HL-60/S4 treated with retinoic acid at 250 ng/mL for 4 days and 3 days (cell line): ENCODE measurements at regions not wholly inside any gene's neighbourhood (a gene's known extent, or its start where the extent isn't known, plus 50 kb on each side); places are given as distances from the start of the nearest gene placed in this dataset.

ENCODE experiments used
- in situ Hi-C: fragments of 300-500 bp; cut with MboI; formaldehyde crosslinking; loops from 2 replicates; pipeline ENCODE4 v1.7.0; 2022; ENCODE audit warnings: low sequenced_read_pairs

DNA sequence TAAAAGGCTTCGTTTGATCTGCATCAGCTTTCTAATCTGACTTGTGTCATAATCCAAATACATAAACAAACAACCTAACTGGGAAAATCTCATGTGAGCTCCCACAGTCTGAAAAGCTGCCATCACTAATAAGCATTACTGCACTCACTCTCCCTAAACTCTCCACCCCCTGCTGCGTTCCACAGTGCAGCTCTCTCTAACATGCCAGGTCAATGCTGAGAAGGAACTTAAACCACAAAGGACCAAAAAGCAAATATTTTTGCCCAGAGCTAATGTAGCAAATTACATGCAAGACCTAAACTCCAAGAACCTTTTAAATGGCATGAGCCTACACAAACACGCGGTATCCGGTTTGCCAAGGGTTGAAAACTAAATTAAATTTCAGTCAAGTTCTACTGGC, 542.3 kb upstream of the JARID2 start:
- in situ Hi-C loops, result loop anchor here (25.0 kb wide), 1 partner anchor 491 kb away; no protein-coding TSS in a partner anchor

GRCh38 chr6:14704383-14705271, 541.2 kb upstream of the JARID2 start:
- in situ Hi-C loops, result loop anchor here (25.0 kb wide), 1 partner anchor 492 kb away; no protein-coding TSS in a partner anchor

- in situ Hi-C loops, result loop anchor here (25.0 kb wide), 1 partner anchor 494 kb away; no protein-coding TSS in a partner anchor
Observed at GRCh38 chr6:14705841-14706377, 540.0 kb upstream of the JARID2 start.

DNA sequence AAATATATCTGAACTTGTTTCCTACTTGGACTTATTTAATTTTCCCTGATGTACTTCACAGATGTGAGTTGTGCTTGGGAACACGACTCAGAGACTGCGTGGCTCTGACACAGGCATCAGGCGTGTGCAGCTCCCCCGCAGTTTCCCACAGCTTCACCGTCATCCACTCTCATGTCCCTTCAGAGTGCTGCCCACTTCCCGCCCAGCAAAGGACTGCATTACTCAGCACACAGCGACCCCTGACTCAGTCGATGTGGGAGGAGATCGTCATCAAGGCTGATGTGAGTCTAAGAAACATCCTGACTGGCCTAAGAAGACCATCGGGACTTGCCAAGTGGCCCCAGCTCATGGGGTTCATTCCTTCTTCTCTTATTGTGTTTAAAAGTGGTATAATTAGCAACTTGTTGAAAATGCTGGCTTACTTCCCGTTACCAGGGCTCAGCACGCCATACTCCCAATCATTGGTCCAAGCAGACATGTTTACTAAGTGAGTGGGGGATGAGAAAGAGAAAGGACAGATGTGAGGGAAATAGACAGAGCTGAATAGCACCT, 539.4 kb upstream of the JARID2 start:
- in situ Hi-C loops, result loop anchor here (25.0 kb wide), 1 partner anchor 494 kb away; no protein-coding TSS in a partner anchor

DNA sequence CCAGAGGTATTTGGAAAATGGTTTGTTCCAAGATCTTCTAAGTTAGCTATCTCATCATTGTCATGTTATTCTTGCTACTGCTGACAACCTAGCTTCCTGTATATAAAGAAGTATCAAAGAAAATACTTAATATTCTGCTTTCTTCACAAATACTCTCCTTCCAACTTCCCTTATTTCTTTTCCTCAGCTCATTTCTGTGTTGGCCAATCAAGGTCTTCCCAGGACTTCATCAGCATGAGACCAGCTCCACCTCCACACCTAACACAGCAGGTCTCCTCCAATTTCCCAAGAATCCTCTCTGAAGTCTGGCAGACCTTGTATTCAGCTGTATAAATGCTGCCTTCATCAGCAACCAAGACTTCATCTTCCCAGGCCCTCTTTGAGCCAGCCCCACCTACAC, 538.6 kb upstream of the JARID2 start:
- in situ Hi-C loops, result loop anchor here (25.0 kb wide), 1 partner anchor 495 kb away; no protein-coding TSS in a partner anchor

DNA sequence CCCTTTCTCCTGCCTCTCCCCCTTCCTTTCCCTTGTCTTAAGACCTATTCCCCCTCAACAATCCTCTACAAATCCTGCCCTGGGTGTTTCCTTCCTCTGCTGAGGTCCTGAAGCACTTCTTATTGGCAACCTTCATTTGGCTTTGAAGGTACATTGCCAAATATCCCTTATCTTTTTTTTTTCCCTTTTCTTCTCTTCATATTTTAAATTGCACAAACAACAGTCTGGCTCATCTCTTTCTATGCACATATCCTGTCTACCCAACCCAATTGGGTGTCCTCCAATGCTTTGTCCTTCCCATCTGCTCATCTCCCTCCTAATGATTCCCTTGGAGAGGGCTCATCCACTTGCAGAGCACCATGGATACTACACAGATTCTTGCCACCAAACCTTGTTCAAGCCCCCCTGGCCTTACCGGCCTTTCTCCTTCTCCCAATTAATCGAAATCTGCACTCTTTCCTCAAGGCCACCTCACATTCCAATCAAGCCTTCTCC, 537.9 kb upstream of the JARID2 start:
- in situ Hi-C loops, result loop anchor here (25.0 kb wide), 1 partner anchor 496 kb away; no protein-coding TSS in a partner anchor

DNA sequence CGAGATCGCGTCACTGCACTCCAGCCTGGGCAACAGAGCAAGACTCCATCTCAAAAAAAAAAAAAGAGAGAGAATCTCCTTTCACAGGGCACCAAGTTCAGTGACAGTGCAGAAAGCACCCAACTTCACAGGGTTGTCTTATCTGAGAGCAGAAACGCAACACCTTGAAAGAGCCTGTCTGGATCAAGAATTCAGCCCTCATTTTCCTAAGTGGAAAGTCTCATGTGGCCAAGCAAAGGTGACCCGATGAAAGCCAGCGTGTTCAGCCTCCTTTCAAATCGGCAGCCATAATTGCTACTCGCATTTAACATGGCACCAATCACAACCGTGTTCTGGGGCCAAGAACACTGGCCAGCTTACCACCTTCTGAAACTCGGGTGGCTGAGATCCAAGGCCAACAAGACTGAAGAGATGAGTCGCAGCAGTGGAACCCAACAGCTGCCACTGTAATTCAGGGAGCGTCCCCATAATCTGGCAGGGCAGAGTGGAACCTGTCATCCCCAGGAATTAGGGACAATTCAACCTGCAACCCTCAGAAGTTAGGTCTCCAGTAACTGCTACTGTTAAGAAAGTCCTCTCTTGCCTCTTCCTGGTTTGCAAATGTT, 536.7 kb upstream of the JARID2 start:
- in situ Hi-C loops, result loop anchor here (25.0 kb wide), 1 partner anchor 497 kb away; no protein-coding TSS in a partner anchor

- in situ Hi-C loops, result loop anchor here (25.0 kb wide), 1 partner anchor 498 kb away; no protein-coding TSS in a partner anchor
Observed at GRCh38 chr6:14709900-14710299, 536.0 kb upstream of the JARID2 start.

- in situ Hi-C loops, result loop anchor here (25.0 kb wide), 1 partner anchor 498 kb away; no protein-coding TSS in a partner anchor
Observed at GRCh38 chr6:14710421-14710820, 535.4 kb upstream of the JARID2 start.

GRCh38 chr6:14711056-14711703, 534.7 kb upstream of the JARID2 start:
- in situ Hi-C loops, result loop anchor here (25.0 kb wide), 1 partner anchor 499 kb away; no protein-coding TSS in a partner anchor

DNA sequence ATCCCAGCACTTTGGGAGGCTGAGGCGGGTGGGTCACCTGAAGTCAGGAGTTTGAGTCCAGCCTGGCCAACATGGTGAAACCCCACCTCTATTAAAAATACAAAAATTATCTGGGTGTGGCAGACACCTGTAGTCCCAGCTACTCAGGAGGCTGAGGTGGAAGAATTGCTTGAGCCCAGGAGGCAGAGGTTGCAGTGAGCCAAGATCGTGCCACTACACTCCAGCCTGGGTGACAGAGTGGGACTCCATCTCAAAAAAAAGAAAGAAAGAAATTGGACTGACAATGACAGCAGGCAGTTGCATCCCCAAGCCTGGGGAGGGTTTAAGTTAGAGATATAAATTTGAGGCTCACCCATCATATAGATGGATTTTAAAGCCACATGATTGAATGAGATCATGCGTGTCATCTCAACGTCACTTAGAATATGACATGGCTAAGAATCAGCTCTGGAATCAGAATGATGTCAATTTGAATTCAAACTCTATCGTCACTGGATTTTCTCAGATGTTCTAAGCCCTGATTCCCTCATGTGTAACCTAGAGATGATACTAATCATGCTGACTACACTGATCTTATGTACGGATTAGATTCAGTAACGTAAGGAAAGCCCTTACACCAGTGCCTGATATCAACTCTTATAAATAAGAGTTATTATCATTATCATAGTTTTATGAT, 534.0 kb upstream of the JARID2 start:
- in situ Hi-C loops, result loop anchor here (25.0 kb wide), 1 partner anchor 500 kb away; no protein-coding TSS in a partner anchor

DNA sequence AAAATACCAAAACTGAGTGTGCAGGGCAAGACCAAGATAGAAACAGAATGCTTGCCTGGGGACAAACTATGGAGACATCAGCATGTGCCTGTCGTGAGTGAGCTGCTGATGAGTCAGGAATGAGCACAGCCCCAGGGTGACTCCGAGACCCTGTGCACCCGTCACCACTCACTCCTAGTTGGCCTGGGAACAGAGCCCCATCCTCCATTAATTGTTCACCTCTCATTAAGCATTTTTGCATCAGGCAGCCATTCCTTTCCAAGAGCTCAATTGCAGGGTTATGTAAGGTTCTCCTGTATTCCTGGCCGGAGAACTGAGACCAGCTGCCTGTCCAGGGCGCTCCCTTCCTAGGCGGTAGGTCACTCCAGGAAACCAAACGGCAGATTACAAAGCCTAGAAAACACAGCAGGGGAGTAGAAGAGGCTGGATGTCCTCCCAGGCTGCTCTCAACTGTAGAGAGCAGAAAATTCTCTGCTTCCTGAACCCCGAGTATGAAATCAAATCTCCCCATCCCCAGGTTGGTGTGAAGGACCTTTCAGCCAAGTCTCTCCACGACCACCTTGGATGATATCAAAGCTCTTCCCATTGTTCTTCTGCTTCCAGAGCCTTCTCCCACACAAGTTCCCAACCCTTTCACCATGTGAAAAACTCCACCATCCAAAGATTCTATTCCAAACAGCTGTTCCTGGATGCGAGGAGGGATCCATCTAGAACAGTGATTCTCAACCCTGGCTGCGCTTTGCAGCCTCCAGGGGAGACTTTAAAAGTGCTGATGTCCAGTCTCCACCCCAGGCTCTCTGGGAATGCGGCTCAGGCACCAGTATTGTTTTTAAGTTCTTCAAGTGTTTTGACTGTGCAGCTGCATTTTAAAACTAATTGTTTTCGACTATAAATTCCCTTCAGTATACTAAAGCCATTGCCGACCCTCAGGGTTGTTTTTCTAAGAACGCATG, 532.6 kb upstream of the JARID2 start:
- in situ Hi-C loops, result loop anchor here (25.0 kb wide), 1 partner anchor 501 kb away; no protein-coding TSS in a partner anchor

GRCh38 chr6:14713966-14714631, 531.8 kb upstream of the JARID2 start:
- in situ Hi-C loops, result loop anchor here (25.0 kb wide), 1 partner anchor 502 kb away; no protein-coding TSS in a partner anchor

- in situ Hi-C loops, result loop anchor here (25.0 kb wide), 1 partner anchor 503 kb away; no protein-coding TSS in a partner anchor
Observed at GRCh38 chr6:14715076-14715475, 530.8 kb upstream of the JARID2 start.

DNA sequence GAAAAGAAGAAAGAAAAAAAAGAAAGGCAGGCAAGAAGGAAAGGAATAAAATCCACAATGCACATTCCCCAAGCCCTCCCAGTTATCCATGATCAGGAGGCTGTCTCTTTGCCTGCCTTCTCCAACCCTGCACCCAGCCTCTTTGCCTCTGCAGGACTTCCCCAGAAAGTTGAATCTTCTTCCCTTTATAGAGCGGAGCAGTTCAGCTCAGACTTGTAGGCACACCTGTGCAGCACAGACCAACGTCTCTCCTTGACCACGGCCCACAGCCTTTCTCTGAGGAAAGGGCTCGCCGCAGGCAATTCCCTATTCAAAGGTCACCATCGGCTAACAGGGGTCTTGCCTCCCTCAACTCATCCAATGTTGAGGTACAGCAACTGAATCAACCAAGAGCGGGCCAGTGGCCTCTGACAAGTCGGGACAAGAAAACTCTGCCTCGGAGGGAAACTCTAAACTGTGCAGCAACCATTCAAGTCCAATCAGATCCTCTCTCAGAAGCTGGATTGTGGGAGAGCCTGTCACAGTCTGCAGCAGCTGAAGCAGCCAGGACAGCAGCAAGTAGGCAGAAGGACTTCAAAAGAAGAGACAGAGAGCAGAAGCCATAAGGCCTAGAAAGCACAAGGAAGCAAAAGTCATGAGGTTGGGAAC, 529.2 kb upstream of the JARID2 start:
- in situ Hi-C loops, result loop anchor here (25.0 kb wide), 1 partner anchor 504 kb away; no protein-coding TSS in a partner anchor

DNA sequence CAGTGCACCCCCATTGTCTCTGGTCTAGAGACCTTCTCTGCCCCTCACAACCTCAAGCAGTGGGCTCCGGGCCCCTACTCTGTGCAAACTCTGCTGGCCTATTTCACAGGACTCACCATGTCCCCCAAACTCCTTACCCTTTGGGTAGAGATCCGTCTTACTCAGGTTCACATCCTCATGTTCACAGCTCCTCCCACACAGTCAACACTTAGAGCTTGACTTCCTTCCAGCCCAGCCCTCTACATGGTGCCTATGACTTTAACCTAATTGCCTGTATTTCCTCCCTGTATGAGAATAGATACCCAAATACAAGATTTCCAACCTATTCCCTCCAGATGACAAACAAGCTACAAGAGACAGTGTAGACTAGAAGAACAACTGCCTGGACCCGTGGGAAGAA, 528.6 kb upstream of the JARID2 start:
- in situ Hi-C loops, result loop anchor here (25.0 kb wide), 1 partner anchor 505 kb away; no protein-coding TSS in a partner anchor

- in situ Hi-C loops, result loop anchor here (25.0 kb wide), 1 partner anchor 507 kb away; no protein-coding TSS in a partner anchor
Observed at GRCh38 chr6:14718861-14719260, 527.0 kb upstream of the JARID2 start.
